Skeletal muscle tissue (tissue), 3 donors: ENCODE measurements at regions not wholly inside any gene's neighbourhood (a gene's known extent, or its start where the extent isn't known, plus 50 kb on each side); places are given as distances from the start of the nearest gene placed in this dataset.

Experiments
- H3K27ac ChIP-seq: one replicate; pipeline ENCODE4 v1.7.0; 2013; ENCODE audit warnings: mild to moderate bottlenecking, low read depth, low read length, inconsistent platforms
- H3K27me3 ChIP-seq, 3 donors: one replicate each; pipeline ENCODE4 v1.7.0; 2013; ENCODE audit warnings: low read length in 3 of 3; ENCODE audit not compliant: control insufficient read depth in 3 of 3, insufficient read depth in 3 of 3
- H3K36me3 ChIP-seq, 3 donors: one replicate each; pipeline ENCODE4 v1.7.0; 2013; ENCODE audit warnings: low read length in 3 of 3; ENCODE audit not compliant: control insufficient read depth in 3 of 3, insufficient read depth in 3 of 3
- H3K4me1 ChIP-seq, 3 donors: one replicate each; pipeline ENCODE4 v1.7.0; 2013; ENCODE audit warnings: low read length in 3 of 3, mild to moderate bottlenecking in 3 of 3; ENCODE audit not compliant: control insufficient read depth in 3 of 3, insufficient read depth in 3 of 3
- H3K4me3 ChIP-seq, 3 donors: one replicate each; pipeline ENCODE4 v1.7.0; 2013; ENCODE audit warnings: low read length in 3 of 3
- H3K9ac ChIP-seq, 3 donors: one replicate each; pipeline ENCODE4 v1.7.0; 2013; ENCODE audit warnings: low read length in 3 of 3, mild to moderate bottlenecking in 3 of 3, moderate library complexity in 2 of 3, low read depth in 1 of 3
- H3K9me3 ChIP-seq, 3 donors: one replicate each; pipeline ENCODE4 v1.7.0; 2013; ENCODE audit warnings: low read length in 3 of 3; ENCODE audit not compliant: control insufficient read depth in 3 of 3
- donor health status: Osteomylitis.

- Histone ChIP-seq H3K27ac (no peak overlapping the region), H3K4me3 (no peak overlapping the region), H3K36me3 (no peaks in the 10 kb centered on the region), H3K9ac (no peak overlapping the region), H3K27me3 (peaks cover 1 to 21% (median 7%) of the 10 kb centered on the region in 3 donors), H3K9me3 (no peaks in the 10 kb centered on the region), H3K4me1 (no peaks in the 10 kb centered on the region)
Measured at GRCh38 chr17:34717092-34717491, 137.7 kb downstream of the TMEM132E start.

- Histone ChIP-seq H3K4me3 (no peak overlapping the region), H3K4me1 (no peaks in the 10 kb centered on the region), H3K27ac (no peak overlapping the region), H3K27me3 (peaks cover 0 to 19% (median 7%) of the 10 kb centered on the region in 3 donors), H3K9ac (no peak overlapping the region), H3K9me3 (no peaks in the 10 kb centered on the region), H3K36me3 (no peaks in the 10 kb centered on the region)
Measured at GRCh38 chr17:34716291-34716690, 136.9 kb downstream of the TMEM132E start.

- Histone ChIP-seq H3K27ac (no peak overlapping the region), H3K9me3 (no peaks in the 10 kb centered on the region), H3K36me3 (no peaks in the 10 kb centered on the region), H3K4me1 (no peaks in the 10 kb centered on the region), H3K27me3 (peaks cover 0 to 21% (median 5%) of the 10 kb centered on the region in 3 donors), H3K4me3 (no peak overlapping the region), H3K9ac (no peak overlapping the region)
Measured at GRCh38 chr17:34715504-34715903, 136.1 kb downstream of the TMEM132E start.

GRCh38 chr17:34714475-34715410, 135.4 kb downstream of the TMEM132E start:
- no peaks in the 10 kb centered on the region for H3K4me1 ChIP-seq
- no peaks in the 10 kb centered on the region for H3K9me3 ChIP-seq
- no peak overlapping the region for H3K9ac ChIP-seq
- H3K4me3 ChIP-seq: no peak overlapping the region
- no peaks in the 10 kb centered on the region for H3K36me3 ChIP-seq
- H3K27ac ChIP-seq: no peak overlapping the region
- peaks cover 0 to 22% (median 5%) of the 10 kb centered on the region in 3 donors for H3K27me3 ChIP-seq

- Histone ChIP-seq H3K27ac (no peak overlapping the region), H3K4me1 (no peaks in the 10 kb centered on the region), H3K9me3 (no peaks in the 10 kb centered on the region), H3K4me3 (no peak overlapping the region), H3K36me3 (no peaks in the 10 kb centered on the region), H3K27me3 (peaks cover 2 to 22% (median 2%) of the 10 kb centered on the region in 3 donors), H3K9ac (no peak overlapping the region)
Measured at GRCh38 chr17:34713687-34714086, 134.3 kb downstream of the TMEM132E start.

- no peaks in the 10 kb centered on the region for H3K9me3 ChIP-seq
- no peak overlapping the region for H3K27ac ChIP-seq
- peaks cover 2 to 22% (median 2%) of the 10 kb centered on the region in 3 donors for H3K27me3 ChIP-seq
- no peak overlapping the region for H3K4me3 ChIP-seq
- no peaks in the 10 kb centered on the region for H3K36me3 ChIP-seq
- H3K4me1 ChIP-seq: no peaks in the 10 kb centered on the region
- no peak overlapping the region for H3K9ac ChIP-seq
Measured at GRCh38 chr17:34712481-34713195, 133.3 kb downstream of the TMEM132E start.

- no peak overlapping the region for H3K4me3 ChIP-seq
- no peaks in the 10 kb centered on the region for H3K4me1 ChIP-seq
- peaks cover 2 to 22% (median 2%) of the 10 kb centered on the region in 3 donors for H3K27me3 ChIP-seq
- H3K36me3 ChIP-seq: no peaks in the 10 kb centered on the region
- no peak overlapping the region for H3K27ac ChIP-seq
- H3K9me3 ChIP-seq: no peaks in the 10 kb centered on the region
- H3K9ac ChIP-seq: no peak overlapping the region
Measured at GRCh38 chr17:34711646-34712045, 132.3 kb downstream of the TMEM132E start.

GRCh38 chr17:34710226-34710625, 130.8 kb downstream of the TMEM132E start:
- Histone ChIP-seq H3K27me3 (peaks cover 2 to 22% (median 2%) of the 10 kb centered on the region in 3 donors), H3K4me1 (no peaks in the 10 kb centered on the region), H3K27ac (no peak overlapping the region), H3K9ac (no peak overlapping the region), H3K9me3 (no peaks in the 10 kb centered on the region), H3K36me3 (no peaks in the 10 kb centered on the region), H3K4me3 (no peak overlapping the region)

- Histone ChIP-seq H3K27ac (no peak overlapping the region), H3K27me3 (peaks cover 2 to 19% (median 2%) of the 10 kb centered on the region in 3 donors), H3K9me3 (no peaks in the 10 kb centered on the region), H3K4me1 (no peaks in the 10 kb centered on the region), H3K9ac (no peak overlapping the region), H3K36me3 (no peaks in the 10 kb centered on the region), H3K4me3 (no peak overlapping the region)
Measured at GRCh38 chr17:34709158-34709754, 129.9 kb downstream of the TMEM132E start.
